ENCODE measurements at regions not wholly inside any gene's neighbourhood (a gene's known extent, or its start where the extent isn't known, plus 50 kb on each side); places are given as distances from the start of the nearest gene placed in this dataset.
"Not testable (repeated sequence)": the region's sequence is repeated elsewhere in the genome, so short reads cannot be mapped to it uniquely, and the experiment has no call there.

- DNase-seq (ENCODE audit: low read depth), result not testable (repeated sequence)
Observed at GRCh38 chr10:62928763-62929162, 112.6 kb upstream of the EGR2 start.

DNA sequence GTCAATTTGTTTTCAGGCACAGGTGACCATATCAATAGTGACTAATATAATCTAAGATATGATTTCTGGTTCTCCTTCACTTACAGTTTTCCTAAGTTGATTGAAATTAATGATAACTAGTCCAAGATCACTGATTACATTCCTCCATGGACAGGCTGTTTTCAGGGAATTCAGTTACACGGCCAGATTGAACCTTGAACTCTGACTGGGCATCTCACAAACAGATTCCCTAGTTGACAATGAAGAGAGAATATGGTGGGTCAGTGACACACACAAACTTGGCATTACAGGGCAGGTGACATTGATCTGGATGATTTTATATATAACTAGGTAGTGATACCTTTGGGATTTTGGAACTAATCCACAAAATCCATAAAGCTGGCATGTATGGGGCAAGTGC, 110.2 kb upstream of the EGR2 start:
- no peak for DNase-seq (ENCODE audit: low read depth)

- no peak for DNase-seq (ENCODE audit: low read depth)
Observed at GRCh38 chr10:62924344-62924748, 108.2 kb upstream of the EGR2 start.

DNA sequence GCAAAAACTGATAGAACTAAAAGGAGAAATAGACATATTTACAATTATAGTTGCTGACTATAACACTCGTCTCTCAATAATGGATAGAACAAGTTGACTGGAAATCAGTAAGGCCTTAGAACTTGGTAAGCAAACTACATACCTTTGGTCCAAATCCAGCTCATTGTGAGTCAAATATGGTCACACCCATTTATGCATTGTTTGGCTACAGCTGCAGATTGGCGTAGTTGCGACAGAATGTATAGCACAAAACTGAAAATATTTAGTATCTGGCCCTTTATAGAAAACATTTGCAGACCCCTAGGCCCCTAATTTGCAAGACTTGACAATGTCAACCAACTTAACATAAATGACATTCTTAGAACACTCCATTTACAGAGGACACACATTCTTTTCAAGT, 103.6 kb upstream of the EGR2 start:
- DNase-seq (ENCODE audit: low read depth), result no peak

- DNase-seq (ENCODE audit: low read depth), result no peak
Observed at GRCh38 chr10:62917475-62918238, 101.5 kb upstream of the EGR2 start.

DNA sequence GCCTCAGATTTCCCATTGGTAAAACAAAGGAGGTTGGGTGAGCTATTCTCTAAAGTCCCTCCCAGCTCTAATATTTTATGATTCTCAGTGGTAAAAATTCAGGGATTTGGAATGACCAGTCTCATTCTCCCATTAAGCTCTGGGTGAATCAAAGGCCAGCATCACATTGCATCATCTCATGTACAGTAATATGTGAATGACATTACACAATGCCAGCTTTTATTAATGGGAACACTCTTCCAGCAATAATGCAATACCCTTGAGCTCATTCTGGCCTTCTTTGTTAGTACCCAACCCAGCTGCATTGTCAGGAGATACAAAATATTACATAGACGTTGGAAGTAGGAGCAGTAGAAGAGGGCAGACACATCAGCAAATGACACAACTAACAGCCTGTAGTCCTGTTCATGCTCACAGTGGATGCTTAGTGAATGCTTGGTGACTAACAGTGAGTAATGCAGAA, 100.0 kb upstream of the EGR2 start:
- DNase-seq (ENCODE audit: low read depth), result peak; percentile 7

- DNase-seq (ENCODE audit: low read depth), result no peak
Observed at GRCh38 chr10:62915158-62915557, 99.0 kb upstream of the EGR2 start.

- DNase-seq (ENCODE audit: low read depth), result no peak
Observed at GRCh38 chr10:62912086-62912485, 95.9 kb upstream of the EGR2 start.

DNA sequence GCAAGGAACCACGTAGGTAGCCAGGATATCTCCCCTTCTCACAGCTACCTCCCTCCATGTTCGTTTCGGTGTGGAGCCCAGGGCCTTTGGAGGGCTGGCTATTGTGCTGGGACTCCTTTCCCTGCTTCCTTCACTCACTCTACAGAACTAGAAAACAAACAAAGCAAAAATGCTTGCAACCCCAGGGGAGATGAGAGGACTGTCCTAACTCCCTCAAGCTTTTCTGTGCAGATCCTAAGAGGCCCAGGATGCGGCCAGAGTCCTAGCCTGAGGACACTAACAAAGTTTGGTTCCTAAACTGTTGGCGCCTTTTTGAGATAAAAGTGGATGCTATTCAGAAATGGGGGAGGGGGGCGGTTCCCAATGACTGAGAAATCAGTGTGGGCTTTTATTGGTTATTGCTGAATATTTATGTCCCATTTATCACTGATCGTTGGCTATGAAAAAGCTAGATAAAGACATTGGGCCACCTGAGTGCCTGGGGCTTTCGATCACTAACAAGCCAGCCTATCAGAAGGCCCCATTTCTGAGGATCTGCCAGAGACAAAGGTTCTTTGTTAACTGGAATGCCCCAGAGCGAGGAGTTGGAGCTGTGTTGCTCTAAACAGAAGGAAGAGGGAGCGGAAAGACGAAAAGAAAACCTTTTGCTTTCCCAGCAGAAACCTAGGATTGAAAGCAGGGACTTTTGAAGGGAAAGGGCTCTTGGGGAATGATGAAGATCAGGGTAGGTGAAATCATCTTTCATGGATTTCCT, 95.2 kb upstream of the EGR2 start:
- no peak for DNase-seq (ENCODE audit: low read depth)

DNA sequence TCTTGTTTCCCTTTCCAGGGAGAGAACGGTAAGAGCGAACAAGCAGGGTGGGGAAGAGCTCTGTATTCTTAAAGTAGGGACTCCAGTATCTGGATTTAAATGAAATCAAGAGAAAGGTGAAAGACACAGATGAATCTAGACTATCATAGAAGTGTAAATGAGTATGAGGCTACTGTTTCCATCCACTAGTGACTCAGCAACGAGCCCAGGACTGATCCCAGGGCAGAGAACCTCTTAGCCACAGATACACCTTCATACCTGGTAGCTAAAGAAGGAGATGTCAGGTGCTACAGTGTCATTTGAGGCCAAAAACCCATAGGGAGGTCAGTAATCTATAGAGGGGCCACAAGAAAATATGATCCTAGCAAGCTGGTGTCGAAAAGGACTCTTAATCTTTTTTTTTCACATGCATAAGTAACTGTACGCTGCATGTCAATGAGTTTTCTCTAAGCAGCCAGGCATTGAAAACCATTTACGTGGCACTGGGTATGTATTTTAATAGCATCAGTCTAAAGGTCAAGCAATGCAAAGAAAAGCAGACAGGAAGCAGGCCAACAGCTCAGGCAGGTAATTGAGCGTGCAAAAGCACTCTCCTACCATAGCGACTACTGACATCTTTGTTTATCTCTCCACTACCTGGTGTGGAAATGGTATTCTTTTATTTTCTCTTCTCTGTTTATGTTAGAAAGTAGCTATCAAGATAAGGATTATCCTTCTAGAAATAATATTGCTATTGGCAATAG, 91.5 kb upstream of the EGR2 start:
- DNase-seq (ENCODE audit: low read depth), result no peak

- no peak for DNase-seq (ENCODE audit: low read depth)
Observed at GRCh38 chr10:62904281-62904875, 88.2 kb upstream of the EGR2 start.

- no peak for DNase-seq (ENCODE audit: low read depth)
Observed at GRCh38 chr10:62903828-62904227, 87.7 kb upstream of the EGR2 start.

- DNase-seq (ENCODE audit: low read depth), result no peak
Observed at GRCh38 chr10:62900829-62901571, 84.8 kb upstream of the EGR2 start.

DNA sequence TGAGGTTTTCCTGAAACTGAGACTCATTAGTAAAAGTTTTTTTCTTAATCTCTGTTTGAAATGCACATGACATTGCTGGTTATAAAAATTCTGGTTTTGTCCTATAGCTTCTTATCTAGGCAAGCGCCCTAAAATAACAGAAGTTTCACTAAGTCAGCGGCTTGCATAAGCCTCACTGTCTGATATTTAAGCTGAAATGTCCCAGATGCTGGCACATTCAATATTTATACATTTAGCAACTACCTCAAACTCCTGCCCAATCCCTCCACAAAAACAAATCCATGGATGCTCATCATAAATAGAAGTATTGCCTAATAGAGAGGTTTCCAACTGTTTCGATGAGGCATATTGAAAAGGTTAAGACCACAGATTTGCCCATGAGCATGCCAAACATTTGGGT, 83.1 kb upstream of the EGR2 start:
- no peak for DNase-seq (ENCODE audit: low read depth)

DNA sequence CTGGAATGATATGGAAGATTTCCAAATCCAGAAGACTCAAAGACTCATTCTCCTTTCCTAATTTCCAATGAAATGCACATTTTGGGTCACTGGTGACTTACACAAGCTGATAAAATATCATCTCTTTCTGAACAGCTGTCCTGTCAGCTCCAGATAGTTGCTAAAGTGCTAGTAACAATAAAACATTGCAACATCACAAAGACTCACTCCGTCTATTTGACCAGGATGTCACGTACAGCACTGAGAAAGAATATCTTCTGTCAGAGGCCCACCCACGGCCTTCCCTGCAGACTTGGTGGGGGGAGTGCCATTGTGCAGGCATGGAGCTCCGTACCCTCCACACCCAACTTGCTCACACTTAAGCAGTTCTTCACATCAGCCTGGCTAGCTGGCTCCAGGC, 78.9 kb upstream of the EGR2 start:
- DNase-seq (ENCODE audit: low read depth), result no peak

- DNase-seq (ENCODE audit: low read depth), result no peak
Observed at GRCh38 chr10:62894156-62894555, 78.0 kb upstream of the EGR2 start.

DNA sequence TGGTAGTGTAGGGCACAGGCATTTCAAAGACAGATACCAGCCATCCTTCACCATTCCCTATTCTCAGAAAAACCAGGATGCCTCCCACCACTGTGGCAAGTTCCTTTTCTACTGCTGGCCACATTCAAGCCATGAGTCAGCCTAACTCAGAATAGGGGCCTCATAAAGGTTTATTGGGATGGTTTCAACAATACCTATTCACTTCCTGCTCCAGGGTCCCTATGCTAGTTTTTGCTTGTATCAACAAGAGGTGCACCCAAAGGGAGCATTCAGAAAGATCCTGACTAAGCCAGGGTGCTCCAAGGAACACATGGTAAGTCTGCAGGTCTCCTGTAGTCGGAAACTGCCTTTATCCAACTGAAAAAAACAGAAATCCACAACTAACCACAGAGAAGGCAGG, 76.9 kb upstream of the EGR2 start:
- no peak for DNase-seq (ENCODE audit: low read depth)

DNA sequence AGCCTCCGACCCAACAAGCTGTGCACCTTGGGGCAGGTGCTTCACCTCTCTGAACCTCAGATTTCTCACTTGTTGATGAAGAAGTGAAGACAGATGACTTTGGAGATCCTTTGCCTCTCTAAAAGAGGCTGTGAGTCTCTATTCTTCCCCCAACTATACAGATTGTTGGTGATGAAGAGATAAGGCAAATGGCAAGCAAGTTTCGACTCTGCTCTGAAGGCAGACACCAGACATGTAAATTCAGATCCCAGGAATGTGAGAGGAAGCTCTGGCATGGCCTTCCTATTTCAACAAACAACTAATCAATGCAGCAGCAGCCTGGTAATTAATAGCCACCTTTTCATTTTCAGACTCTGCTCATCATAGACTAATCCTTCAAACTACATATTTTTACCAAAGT, 74.2 kb upstream of the EGR2 start:
- no peak for DNase-seq (ENCODE audit: low read depth)

DNA sequence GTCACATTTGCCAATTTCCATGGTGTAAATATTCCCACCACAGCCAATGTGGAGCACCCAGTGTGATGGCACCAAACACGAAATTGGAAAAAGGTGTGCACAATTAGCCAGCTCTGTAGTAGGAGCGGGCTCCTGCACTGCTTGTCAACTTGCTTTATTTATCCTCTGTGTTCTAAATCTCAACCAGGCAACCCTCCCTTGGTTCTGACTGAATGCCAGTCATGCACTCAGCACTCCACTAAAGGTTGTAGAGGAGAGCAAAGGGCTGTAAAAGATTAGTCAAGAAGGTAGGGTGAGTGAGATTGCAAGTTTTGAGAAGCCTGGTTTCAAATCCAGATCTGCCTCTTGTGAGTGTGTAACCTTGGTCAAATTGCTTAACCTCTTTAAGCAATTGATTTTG, 71.5 kb upstream of the EGR2 start:
- DNase-seq (ENCODE audit: low read depth), result no peak

DNA sequence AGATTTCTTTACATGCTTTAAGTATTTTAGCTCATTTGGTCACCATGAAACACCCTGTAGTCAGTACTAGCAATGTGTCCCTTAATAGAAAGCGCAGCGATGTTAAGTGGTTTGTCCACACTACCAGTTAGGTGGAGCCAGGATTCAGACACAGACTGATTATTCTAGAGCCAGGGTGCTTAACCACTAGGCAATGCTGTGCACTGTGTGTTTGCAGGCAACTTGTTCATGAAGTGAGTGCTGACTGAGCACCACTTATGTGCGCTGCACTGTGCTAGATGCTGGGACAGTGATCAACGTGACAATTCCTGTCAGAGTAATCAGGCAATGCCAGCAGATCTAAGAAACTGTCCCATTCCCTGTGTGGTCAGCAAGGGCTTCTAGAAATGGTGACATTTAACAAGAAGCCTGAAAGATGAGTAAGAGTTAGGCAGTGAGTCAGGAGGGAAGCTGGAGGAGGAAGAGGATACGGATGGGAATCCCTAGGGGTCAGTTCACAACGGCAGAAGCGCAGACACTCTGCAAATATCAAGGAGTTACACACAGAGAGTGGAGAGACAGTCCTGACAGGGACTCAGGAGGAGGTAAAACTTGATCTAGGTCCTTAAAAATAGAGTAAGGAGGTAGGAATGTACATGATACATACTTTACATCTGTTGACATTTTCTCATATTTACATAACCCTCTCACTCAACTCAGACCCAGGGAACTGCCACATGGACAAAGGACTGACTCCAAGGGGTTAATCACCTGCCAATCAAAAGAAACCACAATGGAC, 69.7 kb upstream of the EGR2 start:
- DNase-seq (ENCODE audit: low read depth), result peak; percentile 55

GRCh38 chr10:62880162-62880561, 64.0 kb upstream of the EGR2 start:
- no peak for DNase-seq (ENCODE audit: low read depth)
